ENCODE measurements at regions not wholly inside any gene's neighbourhood (a gene's known extent, or its start where the extent isn't known, plus 50 kb on each side); places are given as distances from the start of the nearest gene placed in this dataset.

DNA sequence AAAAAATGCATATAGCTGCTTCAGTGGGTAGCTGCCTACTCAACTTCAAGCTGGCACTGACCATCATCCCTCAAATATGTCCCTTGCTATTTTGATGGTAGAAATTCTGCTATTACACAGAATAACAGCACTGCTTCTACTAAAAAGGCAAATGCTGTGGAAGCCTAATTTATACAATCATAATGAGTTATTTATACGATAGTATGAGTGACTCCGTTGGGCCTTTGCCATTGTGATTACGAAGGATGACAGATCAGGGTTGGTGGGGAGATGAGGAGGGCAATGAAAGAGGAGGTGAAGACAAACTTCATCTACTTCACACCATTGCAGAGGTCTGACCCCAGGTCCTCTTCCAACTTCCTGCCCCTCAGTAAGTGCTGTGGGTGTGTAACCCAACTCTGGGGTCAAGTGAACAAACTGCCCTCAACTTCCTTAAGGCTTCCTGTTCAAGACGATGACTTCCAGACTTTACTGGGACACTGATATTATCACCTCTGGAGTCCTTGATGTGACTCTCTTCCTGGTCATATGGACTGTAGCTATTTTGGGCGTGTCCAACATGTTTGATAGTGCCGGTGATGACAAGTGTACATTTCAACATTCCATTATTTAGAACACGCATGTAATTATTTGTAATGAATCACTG lies 74.1 kb upstream of the RPS23 start:
- in situ Hi-C loops (cut with MboI) (loop anchor here (10.0 to 25.0 kb wide), 3 partner anchors 285 to 1123 kb away; partner anchors contain the start of gene VCAN), intact Hi-C loops (cut with micrococcal nuclease) (loop anchor here (1.0 to 10.0 kb wide), 5 partner anchors 40 to 1210 kb away; no protein-coding TSS in a partner anchor)
- H3K4me3 ChIP-seq, result no peak overlapping the region
- no peak for ATAC-seq
- H4K20me1 ChIP-seq (replicated peaks; ENCODE audit: control insufficient read depth, insufficient read depth, low read length), result no peaks in the 10 kb centered on the region
- H3K36me3 ChIP-seq (ENCODE audit: control insufficient read depth, insufficient read depth, low read length), result no peaks in the 10 kb centered on the region
- H3K4me2 ChIP-seq (ENCODE audit: insufficient read depth, low read length), result peak overlapping the region; percentile 0; the same call in 1 of the 2 replicates
- no peaks in the 10 kb centered on the region for H3K79me2 ChIP-seq (ENCODE audit: control insufficient read depth, insufficient read depth, low read length)
- peaks cover 0 to 16% of the 10 kb centered on the region in 2 experiments; a peak in 3 of 5 replicates for H3K4me1 ChIP-seq (replicated peaks in 1 of 2; ENCODE audit: control insufficient read depth in 2 of 2, insufficient read depth in 2 of 2, low read length in 2 of 2)
- peak overlapping the region; percentile 20 for H2AFZ ChIP-seq (ENCODE audit: low read depth, low read length)
- peak in 1 of 4 experiments; percentile 30 for DNase-seq (ENCODE audit: extremely low read depth in 1 of 4, low spot score in 3 of 4)
- H3K27ac ChIP-seq (ENCODE audit: extremely low read depth, low read depth, low read length), result no peak overlapping the region
- 30% methylated on average over 7 of the region's 7 CpGs for WGBS (ENCODE audit: insufficient coverage, low coverage, missing lambda C conversion rate)
- no TSS peak for BruUV-seq (replicated peaks)
- no peak overlapping the region for H3K9ac ChIP-seq (ENCODE audit: insufficient read depth in 1 of 2, low read depth in 2 of 2, low read length in 2 of 2)
- POLR2A ChIA-PET, result interaction anchor here (0.6 kb wide), 1 partner anchor 65 kb away, joined by 3 read pairs; no protein-coding TSS in a partner anchor
- H3K9me3 ChIP-seq (replicated peaks; ENCODE audit: control insufficient read depth, insufficient read depth, low read depth, low read length), result no peaks in the 10 kb centered on the region
- H3K27me3 ChIP-seq (ENCODE audit: control insufficient read depth in 2 of 2, insufficient read depth in 2 of 2, low read length in 2 of 2), result no peaks in the 10 kb centered on the region
- no peak for FAIRE-seq
- CTCF ChIA-PET (ENCODE audit: low intra/inter-chr PET ratio), result interaction anchor here (0.6 to 2.3 kb wide), 3 partner anchors 13 to 1212 kb away, joined by 3 to 16 read pairs (median 3); no protein-coding TSS in a partner anchor
- H3K9me1 ChIP-seq (ENCODE audit: control insufficient read depth, insufficient read depth, low read length), result no peaks in the 10 kb centered on the region
- TF ChIP-seq, protein P1, sequence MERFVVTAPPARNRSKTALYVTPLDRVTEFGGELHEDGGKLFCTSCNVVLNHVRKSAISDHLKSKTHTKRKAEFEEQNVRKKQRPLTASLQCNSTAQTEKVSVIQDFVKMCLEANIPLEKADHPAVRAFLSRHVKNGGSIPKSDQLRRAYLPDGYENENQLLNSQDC (CRISPR knock-in tag; IDR thresholded peaks at IDR 0.05), result no peak
- TF ChIP-seq MYC (IDR thresholded peaks at IDR 0.05; ENCODE audit: low read depth, low read length) (no peak), MYC (CRISPR knock-in tag; IDR thresholded peaks at IDR 0.05; ENCODE audit: borderline replicate concordance, low read depth) (no peak), SAP30 (IDR thresholded peaks at IDR 0.05; ENCODE audit: borderline replicate concordance, insufficient read depth, low read depth, low read length, poor library complexity, severe bottlenecking) (no peak), NCOR1 (IDR thresholded peaks at IDR 0.05) (no peak), ZNF507 (tag; conservative IDR thresholded peaks at IDR 0.05) (no peak), ZNF75A (CRISPR knock-in tag; IDR thresholded peaks at IDR 0.05) (no peak), ESRRA (IDR thresholded peaks at IDR 0.05; ENCODE audit: borderline replicate concordance, low read depth) (0 out of 2 replicates have a peak, but pooled peaks have one; percentile 22), U2AF2 (optimal IDR thresholded peaks at IDR 0.05; ENCODE audit: low read depth, low read length) (no peak), FOXJ2 (tag; IDR thresholded peaks at IDR 0.05) (no peak), NR2C2 (CRISPR knock-in tag; IDR thresholded peaks at IDR 0.05) (no peak), NR2C2 (tag; IDR thresholded peaks at IDR 0.05) (peak; percentile 51), POU5F1 (IDR thresholded peaks at IDR 0.05; ENCODE audit: borderline replicate concordance, low read depth, low read length, partially characterized antibody) (no peak), ZNF324 (CRISPR knock-in tag; IDR thresholded peaks at IDR 0.05) (no peak), CTBP1 (IDR thresholded peaks at IDR 0.05; ENCODE audit: borderline replicate concordance) (peak; percentile 37), ERF (CRISPR knock-in tag; IDR thresholded peaks at IDR 0.05) (no peak), ZNF282 (CRISPR knock-in tag; IDR thresholded peaks at IDR 0.05) (no peak)
- TF ChIP-seq, protein P2, sequence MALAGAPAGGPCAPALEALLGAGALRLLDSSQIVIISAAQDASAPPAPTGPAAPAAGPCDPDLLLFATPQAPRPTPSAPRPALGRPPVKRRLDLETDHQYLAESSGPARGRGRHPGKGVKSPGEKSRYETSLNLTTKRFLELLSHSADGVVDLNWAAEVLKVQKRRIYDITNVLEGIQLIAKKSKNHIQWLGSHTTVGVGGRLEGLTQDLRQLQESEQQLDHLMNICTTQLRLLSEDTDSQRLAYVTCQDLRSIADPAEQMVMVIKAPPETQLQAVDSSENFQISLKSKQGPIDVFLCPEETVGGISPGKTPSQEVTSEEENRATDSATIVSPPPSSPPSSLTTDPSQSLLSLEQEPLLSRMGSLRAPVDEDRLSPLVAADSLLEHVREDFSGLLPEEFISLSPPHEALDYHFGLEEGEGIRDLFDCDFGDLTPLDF (CRISPR knock-in tag; IDR thresholded peaks at IDR 0.05), result no peak
- TF ChIP-seq, protein P3, sequence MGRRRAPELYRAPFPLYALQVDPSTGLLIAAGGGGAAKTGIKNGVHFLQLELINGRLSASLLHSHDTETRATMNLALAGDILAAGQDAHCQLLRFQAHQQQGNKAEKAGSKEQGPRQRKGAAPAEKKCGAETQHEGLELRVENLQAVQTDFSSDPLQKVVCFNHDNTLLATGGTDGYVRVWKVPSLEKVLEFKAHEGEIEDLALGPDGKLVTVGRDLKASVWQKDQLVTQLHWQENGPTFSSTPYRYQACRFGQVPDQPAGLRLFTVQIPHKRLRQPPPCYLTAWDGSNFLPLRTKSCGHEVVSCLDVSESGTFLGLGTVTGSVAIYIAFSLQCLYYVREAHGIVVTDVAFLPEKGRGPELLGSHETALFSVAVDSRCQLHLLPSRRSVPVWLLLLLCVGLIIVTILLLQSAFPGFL (CRISPR knock-in tag; IDR thresholded peaks at IDR 0.05), result no peak
